Dedifferentiated amniotic fluid mesenchymal stem cell (primary cell): ENCODE measurements at regions not wholly inside any gene's neighbourhood (a gene's known extent, or its start where the extent isn't known, plus 50 kb on each side); places are given as distances from the start of the nearest gene placed in this dataset.

Experiments
- DNase-seq: peaks from one replicate; pipeline ENCODE4 v3.0.0-alpha.2; 2016; ENCODE audit errors: extremely low spot score

DNA sequence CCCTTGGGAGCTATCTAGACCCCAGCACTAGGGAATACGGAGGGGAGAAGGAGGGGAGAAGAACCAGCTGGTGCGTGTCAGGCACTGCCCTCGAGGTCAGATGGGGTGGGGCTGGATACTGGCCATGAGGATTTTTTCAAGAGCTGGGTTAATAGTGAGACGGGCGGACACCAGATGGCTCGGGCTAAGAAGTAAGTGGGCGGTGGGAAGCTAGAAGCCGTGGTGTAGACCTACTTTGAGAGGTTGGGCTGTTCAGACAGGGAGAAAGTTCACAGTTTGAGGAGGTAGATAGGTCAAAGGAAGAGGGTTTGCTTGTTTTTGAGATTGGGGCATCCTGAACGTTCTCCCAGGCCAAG lies 303.8 kb downstream of the SEC14L1 start:
- no peak for DNase-seq

DNA sequence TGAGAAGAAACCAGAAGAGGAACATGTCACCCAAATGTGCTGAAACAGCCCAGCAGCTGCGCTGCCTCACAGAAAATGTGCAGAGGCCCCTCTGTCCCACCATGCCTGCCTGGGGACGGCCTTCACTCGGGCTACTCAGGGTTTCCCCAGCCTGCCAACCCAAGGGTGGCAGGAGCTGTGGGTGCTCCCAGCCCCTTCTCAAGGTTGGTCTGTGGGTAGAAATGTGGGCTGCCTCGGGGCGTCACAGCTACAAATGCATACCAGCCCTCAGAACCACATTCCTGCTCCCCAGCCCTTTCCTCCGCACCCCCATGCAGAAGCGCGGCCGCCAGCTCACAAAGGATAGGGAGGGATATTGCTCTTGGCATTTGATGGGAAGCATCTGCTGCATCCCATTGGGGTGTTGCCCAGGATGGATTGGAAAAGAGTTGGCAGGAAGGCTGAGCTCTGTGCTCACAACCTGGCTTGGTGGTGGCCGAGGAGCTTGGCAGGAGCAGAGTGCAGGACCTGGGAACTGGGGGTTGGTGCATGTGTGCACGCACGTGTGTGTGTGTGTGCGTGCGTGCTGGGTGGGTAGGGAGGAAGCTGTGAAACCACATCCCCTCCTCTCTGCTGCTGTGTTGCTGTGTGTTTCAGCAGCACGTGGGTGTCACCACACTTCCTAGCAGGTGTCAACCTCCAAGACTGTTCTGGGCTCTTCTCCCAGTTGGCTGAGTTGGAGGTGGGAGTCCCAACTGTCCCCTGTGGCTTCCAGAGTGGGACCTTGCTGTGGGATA lies 304.4 kb downstream of the SEC14L1 start:
- no peak for DNase-seq

DNA sequence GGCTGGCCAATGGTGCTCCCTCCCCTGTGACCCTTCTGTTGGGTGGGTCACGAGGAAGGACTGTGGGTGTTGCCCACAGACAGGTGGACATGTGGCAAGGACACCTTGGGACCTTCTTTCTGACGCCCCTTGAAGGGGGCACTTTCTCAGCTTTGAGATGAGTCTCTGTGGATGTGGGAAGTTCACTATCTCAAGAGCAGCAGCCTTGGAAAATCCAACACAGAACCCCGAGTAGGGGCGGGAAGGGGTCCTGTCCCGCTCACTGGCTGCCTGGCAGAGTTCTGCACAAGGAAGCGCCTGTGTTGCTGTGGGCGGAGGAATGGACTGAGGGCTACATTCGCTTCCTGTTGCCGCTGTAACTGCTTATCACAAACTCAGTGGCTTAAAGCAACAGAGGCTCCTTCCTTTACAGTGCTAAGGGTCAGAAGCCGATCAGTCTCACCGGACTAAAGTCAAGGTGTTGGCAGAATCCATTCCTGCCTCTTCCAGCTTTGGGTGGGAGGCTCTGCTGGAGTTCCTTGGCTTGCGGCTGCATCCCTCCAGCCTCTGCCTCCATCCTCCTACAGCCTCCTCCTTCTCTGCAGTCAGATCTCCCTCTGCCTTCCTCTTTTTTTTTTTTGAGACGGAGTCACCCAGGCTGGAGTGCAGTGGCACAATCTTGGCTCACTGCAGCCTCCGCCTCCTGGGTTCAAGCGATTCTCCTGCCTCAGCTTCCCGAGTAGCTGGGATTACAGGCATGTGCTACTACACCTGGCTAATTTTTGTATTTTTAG lies 305.2 kb downstream of the SEC14L1 start:
- DNase-seq, result no peak

DNA sequence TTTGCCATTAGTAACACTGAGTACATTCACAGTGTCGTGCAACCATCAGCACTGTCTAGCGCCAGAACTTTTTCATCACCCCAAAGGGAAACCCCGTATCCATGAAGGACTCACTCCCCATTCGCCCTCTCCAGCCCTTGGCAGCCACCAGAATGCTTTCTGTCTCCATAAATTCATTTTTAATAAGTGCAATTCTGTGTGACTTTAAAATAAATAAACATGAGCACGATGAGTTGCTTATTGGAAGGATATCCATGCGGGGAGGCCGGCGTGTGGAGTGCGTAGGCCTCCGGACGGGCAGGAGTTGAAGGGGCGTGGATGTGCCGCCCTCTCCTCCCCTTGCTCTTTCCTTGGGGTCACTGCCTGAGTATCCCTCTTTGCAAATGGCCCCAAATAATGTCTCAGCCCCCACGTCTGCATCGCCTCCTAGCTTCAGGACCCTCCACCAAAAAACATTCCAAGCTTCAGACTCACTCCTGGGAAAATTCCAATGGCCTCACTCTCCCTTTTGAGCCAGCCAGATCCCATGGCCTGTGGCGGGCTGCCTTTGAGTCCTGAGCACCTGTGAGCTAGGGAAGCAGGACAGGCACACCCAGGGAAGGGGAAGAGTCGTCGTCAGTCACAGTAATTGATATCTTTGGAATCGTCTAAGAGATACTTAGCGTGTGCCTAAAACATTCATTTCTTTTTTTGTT lies 306.3 kb downstream of the SEC14L1 start:
- DNase-seq, result no peak

DNA sequence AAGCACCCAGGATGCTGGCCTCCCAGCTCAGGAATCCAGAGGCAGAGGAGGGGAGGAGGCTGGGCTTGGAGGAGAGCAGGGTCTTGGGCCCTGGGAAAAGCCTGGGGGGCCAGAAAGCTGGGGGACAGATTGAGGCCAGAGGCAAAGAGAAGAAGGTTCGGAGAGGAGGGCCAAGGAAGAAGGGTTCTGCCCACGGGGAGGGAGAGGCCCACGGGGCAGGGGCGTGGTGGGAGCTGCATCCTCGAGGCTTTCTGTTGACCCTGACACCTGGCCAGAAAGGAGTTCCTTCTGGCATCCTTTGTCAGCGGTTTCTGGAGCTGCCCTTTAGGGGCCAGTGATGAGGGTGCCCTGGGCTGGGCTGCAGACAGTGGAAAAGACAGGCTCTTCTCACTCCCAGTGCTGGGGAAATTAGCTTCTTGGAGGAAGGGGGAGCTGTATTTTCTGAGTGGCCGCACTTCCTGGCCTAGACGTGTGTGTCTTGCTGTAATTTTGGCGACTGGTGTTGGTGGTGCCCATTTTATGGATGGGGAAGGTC lies 308.7 kb downstream of the SEC14L1 start:
- DNase-seq, result no peak

DNA sequence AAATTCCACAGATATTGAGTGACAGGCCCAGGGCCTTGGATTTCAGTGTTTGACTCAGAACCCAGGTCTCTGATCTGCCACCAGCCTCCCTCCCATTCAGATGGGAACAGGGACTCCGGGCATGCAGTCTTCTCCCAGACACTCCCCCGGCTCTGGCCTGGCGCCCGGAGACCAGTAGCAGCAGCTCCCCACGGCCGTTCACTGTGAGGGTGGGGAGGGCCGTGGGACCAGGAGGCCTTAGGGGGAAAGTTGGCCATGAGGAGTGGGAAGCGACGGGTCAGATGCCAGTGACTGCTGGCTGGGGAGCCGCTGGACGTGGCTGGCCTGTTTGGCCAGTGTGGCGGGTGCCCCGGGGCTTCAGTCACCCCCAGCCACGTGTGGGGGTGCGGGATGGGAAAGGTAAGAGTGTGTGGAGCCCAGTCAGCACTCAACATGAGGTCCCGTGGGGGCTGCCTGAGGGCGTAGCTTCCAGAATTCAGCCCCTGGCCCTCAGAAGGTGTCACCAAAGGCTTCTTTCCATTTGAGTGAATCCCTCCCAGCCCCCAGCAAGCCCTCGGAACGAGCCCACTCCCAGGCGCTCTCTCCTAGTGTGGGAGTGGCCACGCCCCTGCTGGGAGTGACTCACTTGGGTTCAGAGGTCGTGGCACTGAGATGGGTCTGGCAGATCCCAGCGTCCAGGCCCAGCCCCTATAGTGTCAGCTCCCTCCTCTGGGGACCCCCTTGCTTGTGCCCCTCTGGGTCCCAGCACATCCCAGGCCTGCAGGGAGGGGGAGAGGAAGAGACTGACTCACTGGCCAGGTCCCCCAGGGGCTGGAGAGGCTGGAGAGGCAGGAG lies 309.4 kb downstream of the SEC14L1 start:
- no peak for DNase-seq

DNA sequence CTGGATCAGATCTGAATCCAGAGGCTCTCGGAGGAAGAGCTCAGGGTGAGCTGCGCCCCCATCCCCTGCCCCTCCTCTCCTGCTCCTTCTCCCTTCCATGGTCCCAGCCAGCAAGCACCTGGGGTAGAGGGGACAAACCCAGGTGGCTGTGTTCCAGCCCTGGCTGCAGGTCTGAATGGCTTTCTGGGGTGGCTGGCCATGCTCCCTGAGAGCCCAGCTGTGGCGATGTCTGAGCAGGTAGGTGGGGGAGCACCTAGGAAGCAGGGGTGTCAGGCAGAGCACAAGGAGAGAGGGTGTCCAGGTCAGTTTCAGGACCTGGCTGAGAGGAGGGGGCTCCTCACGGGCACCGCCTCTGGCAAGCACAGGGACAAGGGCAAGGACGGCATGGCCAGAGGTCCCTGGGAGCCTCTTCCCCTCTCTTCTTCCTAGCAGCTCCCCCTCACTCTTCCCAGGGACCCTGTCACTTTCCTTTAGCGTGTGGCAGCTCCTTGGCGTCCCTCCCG lies 310.0 kb downstream of the SEC14L1 start:
- DNase-seq, result no peak

DNA sequence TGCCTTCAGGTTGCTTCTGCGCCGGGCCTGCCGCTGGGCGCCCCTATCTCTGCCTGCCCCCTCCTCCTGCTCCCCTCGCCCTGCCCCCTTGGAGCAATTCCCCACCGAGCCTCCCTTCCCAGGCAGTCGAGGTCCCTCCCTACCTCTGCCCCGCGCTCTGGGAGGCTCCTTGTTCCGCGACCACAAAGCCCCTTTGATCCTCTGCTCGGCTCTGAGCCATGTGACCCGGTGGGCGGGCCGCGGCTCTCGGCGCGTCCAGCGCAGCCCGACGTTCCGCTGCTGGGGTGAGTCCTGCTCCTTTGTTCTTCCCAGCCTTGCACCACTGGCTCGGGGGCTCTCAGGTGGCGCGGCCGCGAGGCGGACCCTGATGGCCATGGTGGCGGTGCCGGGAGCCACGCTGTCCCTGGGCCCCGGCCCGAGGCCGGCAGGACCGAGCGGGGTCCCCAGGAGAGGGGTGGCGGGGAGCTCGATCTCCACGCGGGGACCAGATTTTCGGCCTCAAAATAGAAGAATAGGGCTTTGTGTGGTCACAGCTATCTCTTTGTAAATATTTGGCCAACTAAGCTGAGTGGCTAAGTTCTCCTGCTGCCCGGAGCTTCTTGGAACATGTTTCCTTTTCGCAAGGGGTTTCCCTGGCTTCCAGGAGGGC lies 310.6 kb downstream of the SEC14L1 start:
- DNase-seq, result no peak

DNA sequence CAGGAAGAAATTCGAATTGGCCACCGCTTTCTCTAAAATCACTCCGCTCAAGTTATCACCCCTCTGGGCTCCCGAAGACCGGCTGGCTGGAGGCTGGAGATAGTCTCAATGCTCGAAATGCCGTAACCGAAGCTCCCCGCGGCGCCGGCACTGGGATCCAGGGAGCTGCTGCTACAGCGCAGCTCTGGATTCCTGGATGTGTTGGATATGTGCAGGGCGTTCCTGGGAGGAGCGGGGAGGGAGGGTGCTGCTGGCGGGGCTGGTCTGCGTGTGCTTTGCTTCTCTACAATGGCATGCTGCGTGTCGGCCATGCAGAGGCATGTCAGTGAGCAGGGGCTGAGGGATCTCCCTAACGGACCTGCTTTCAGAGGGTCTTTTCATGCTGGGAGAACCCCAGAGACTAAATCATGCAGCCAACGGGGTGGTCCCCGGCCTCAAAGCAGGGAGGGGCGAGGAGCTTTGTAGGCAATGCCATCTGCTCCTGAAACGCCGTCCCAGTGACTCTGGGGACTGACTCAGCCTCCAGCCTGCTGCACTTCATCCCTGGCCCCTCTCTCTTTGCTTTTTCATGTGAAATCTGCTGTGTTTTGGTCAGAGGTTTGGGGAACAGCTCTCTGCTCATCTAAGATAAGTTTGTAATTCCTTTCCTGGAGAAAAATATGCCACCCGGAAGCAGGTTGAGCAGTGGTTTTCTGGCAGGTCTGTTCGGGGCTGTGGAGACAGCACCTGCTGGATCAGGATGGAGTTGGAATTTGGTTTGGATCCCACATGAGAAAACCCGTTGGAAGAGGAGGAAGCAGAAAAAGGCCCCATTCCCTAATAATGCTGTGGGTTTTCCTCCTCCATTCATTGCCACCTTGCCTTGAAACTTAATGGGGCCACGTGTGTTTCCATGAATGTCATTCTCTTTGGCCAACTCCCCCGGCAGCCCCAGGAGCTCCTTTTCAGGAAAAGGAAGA lies 311.4 kb downstream of the SEC14L1 start:
- DNase-seq, result peak; percentile 79

DNA sequence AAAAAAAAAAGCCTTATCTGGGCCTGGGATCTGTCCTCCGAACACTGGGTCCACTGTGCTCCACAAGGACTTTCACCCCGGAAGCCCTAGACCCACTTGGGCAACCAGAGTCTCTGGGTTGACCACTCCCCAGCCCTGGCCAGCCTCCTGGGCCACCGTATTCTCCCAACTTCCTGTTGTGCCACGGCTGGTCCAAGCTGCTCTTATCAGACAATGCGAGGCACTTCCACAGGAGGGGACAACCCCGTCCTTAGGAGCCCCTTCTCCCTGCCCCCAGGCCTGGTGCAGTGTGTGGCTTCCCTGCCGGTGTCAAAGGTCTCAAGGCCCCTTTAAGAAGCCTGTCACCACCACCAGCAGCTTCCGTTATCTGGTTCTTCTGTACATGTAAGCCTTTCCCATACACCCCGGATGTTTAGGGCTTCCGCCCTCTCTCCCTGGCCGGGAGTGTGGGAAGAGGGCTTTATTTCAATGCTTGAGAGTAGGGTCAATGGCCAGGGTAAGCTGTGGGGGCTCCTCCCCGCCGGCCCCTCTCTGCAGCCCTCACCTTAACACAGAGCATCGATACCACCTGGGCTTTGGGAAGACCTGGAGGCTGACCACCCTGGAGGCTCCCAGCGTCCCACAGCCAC lies 313.0 kb downstream of the SEC14L1 start:
- no peak for DNase-seq

DNA sequence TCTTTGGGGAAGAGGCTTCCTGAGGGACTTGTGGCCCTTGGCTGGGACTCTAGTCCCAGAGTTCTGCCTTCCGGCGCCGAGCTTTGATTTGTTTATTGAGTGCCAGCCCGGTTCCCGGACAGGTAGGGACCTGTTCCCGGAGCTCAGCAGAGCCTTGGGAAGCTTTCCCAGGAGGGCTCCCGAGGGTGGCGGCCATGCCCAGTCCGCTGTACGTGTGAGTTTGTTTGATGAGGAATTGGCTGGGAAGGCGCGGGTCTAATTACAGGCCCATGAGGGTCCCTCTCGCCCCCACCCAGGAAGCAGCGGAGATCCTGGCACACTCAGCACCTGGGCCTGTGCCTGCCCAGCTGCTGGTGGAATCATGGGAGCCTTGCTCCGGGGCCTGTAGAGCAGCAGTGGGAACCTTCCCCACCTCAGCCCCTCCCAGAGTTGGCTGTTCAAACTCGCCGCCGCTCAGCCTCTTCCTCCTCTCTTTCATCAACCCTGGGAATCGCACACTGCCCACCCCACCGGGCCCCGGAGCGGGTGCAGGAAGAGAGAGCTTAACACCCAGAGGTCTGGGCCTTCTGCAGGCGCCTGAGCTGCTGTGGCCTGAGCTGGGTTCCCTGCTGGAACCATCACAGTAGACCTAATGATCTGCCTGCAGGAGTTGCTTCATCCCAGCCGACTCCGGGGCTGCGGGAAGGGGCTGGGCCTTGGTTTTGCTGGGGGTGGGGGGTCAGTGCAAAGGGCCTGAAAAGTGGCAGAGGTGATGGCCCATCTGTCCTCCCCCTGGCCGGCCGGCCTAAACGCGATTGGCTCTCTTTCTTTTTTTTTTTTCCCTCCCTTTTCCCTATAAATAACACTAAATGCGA lies 313.7 kb downstream of the SEC14L1 start:
- no peak for DNase-seq

DNA sequence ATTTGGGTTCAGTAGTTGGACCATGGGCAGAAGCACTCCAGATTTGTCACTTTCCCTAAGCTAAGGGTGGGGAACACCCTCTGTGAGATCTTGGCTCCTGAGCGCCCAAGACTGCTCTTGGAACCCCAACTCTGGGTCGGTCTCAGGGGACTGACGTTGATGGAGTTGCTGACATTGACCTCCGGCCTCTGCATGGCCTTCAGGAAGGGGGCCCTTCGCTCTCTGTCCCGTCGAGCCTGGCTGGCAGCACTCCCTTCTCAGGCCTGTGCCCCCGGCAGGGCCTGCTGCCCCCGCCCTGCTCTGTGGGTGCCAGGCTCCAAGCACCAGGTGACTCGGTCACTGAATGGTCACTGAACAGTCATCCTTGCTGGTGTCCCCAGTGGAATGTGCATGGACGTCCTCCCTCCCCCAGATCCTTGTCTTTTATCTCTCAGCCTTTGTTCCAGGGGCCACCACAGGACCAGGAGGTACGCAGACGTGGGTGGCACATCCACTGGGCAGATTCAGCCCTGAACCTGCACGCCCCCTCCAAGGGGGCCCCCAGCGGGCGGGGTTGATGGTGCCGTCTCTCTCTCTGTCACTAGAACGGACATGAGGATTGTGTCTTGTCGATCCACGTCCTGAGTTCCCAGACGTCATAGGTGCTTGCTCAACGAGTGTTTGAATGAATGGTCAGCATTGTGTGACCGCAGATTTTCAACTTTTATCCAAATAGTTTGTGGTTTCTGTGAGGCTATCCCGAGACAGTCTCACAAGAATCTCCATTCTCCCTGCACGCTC lies 314.5 kb downstream of the SEC14L1 start:
- no peak for DNase-seq

DNA sequence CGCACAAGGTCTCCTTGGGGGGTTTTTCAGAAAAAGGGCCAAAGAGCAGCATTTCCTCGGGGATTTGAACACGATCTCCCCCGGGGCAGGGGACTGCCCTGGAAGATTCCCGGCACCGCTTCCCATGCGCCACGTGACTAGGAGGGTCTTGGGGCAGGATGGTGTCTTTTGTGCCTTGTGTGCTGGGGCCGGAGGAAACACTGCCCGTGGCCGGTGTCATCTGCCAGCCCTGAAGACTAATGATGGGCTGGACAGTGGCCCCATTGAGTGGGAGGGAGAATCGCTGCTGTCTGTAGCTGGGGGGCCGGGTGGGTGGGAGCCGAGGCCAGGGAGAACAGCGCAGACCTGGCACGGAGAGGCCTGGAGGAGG lies 315.1 kb downstream of the SEC14L1 start:
- DNase-seq, result no peak

DNA sequence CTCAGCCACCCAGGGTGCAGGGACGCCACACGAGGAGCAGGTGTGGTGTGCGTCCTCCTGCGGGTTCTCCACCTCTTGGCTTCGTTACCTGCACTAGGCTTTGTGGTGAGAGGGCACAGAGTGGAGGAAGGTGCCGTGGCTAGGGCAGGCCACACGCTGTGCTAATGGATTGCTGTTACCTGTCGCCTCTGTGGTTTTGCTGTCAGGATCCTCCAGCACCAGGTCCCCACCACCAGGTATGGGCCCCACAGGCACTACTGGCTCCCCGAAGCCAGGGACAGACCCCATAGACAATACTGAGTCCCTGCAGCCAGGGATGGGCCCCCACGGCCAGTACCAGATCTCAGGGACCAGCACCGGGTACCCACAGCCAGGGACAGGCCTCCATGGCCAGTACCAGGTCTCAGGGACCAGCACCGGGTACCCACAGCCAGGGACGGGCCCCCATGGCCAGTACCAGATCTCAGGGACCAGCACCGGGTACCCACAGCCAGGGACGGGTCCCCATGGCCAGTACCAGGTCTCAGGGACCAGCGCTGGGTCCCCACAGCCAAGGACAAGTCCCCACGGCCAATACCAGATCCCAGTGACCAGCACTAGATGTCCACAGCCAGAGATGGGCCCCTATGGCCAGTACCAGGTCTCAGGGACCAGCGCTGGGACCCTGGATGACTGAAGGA lies 315.6 kb downstream of the SEC14L1 start:
- no peak for DNase-seq

DNA sequence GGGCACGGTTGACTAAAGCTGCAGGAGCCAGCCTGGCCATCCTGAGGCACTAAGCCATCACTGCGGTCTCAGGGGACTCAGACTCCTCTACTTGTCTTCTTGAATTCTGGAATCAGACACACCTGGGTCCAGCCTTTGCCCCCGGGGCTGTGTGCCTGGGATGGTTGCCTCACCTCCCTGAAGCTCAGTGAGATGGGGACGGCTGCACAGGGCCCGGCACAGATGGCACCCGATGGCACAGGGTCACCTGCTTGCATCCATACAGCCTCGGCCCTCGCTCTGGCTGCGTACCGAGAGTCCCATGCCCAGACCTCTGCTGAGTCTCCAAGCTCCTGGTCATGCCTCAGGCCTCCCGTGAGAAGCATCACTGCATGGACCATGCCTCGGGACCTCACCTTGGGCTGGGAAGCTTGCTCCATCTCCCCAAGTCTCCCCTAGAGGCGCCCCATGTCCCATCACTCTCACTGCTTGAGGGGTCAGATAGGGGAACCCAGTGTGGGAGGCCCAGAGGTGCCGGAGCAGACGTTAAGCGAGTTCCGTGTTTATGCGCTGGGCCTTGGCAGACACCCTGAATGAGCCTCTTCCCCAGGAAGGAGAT lies 316.3 kb downstream of the SEC14L1 start:
- no peak for DNase-seq

DNA sequence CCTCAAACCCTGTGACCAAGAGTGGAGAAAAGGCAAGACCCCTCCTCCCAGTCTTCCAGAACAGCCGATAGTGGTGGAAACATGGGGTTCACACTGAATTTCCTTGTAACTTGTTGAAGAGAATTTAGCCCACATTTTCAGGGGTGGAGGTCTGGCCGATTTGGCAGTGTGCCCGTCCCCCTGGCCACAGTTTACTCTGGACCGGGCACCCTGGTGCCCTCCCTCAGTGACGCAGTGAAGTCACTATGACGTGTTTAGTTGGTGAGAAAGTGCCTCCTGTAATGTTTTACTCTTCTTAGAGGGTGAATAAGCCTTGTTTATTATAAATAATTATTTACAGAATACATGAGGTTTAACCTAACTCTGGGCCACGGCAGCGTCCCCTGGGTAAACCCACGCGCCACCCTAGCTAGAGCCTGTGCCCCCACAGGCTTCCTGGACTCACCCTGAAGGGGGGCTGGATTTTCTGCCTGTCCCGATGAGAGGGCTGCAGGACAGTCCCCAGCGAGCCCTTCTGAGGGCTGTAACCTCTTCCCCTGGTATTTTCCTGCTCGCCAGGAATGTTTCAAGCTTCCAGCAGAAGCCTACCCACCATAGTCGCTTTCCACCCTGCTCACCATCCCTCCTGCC lies 316.9 kb downstream of the SEC14L1 start:
- DNase-seq, result no peak
